ENCODE measurements at regions not wholly inside any gene's neighbourhood (a gene's known extent, or its start where the extent isn't known, plus 50 kb on each side); places are given as distances from the start of the nearest gene placed in this dataset.
"Not testable (repeated sequence)": the region's sequence is repeated elsewhere in the genome, so short reads cannot be mapped to it uniquely, and the experiment has no call there.

DNA sequence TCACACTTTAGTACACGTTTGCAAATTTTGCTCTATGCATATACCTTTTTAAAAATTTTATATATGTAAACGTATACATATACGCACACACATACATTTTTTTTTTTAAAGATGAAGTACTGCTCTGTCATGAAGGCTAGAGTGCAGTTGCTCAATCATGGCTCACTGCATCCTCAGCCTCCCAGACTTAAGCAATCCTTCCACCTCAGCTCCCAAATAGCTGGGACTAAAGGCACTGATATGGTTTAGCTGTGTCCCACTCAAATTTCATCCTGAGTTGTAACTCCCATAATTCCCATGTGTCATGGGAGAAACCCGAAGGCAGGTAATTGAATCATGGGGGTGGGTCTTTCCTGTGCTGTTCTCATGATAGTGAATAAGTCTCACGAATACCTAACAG lies 220.8 kb upstream of the CAND1 start:
- H3K4me3 ChIP-seq (ENCODE audit: low read length in 3 of 3), result no peak overlapping the region
- no peaks in the 10 kb centered on the region for H3K9me3 ChIP-seq (ENCODE audit: control insufficient read depth in 2 of 3, insufficient read depth in 1 of 3, low read length in 3 of 3)
- H3K4me1 ChIP-seq (ENCODE audit: control insufficient read depth in 2 of 3, insufficient read depth in 2 of 3, low read depth in 1 of 3, low read length in 3 of 3), result no peaks in the 10 kb centered on the region
- FAIRE-seq, result no peak
- no peaks in the 10 kb centered on the region for H3K36me3 ChIP-seq (ENCODE audit: control insufficient read depth in 2 of 3, insufficient read depth in 3 of 3, low read length in 3 of 3)
- no peak overlapping the region for H3K9ac ChIP-seq (ENCODE audit: low read length in 3 of 3)
- no peaks in the 10 kb centered on the region for H3K27me3 ChIP-seq (ENCODE audit: control insufficient read depth, insufficient read depth, low read length)
- H3K27ac ChIP-seq (ENCODE audit: low read depth in 2 of 2, low read length in 2 of 2), result no peak overlapping the region
- intact Hi-C loops (cut with DNase I), result no loop called here
- no peak for TF ChIP-seq CTCF (IDR thresholded peaks at IDR 0.05; ENCODE audit: borderline replicate concordance, extremely low read depth, insufficient read depth)
- no peak for DNase-seq

DNA sequence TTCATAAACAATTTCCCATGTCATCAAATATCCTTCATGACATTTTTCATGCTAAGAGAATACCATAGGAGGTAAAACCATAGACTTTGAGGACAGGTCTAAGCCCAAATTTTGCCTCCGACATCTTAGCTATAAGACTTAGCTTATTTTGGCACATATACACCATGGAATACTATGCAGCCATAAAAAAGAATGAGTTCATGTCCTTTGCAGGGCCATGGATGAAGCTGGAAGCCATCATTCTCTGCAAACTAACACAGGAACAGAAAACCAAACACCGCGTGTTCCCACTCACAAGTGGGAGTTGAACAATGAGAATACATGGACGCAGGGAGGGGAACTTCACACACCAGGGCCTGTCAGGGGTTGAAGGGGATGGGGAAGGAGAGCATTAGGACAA lies 220.0 kb upstream of the CAND1 start:
- H3K4me1 ChIP-seq (ENCODE audit: control insufficient read depth in 2 of 3, insufficient read depth in 2 of 3, low read depth in 1 of 3, low read length in 3 of 3); H3K27ac ChIP-seq (ENCODE audit: low read depth in 2 of 2, low read length in 2 of 2); H3K36me3 ChIP-seq (ENCODE audit: control insufficient read depth in 2 of 3, insufficient read depth in 3 of 3, low read length in 3 of 3); FAIRE-seq; intact Hi-C loops (cut with DNase I); DNase-seq; H3K4me3 ChIP-seq (ENCODE audit: low read length in 3 of 3); H3K9ac ChIP-seq (ENCODE audit: low read length in 3 of 3); H3K9me3 ChIP-seq (ENCODE audit: control insufficient read depth in 2 of 3, insufficient read depth in 1 of 3, low read length in 3 of 3); H3K27me3 ChIP-seq (ENCODE audit: control insufficient read depth, insufficient read depth, low read length): not testable (repeated sequence)

GRCh38 chr12:67052981-67053380 lies 216.2 kb upstream of the CAND1 start:
- H3K27me3 ChIP-seq (ENCODE audit: control insufficient read depth, insufficient read depth, low read length), result no peaks in the 10 kb centered on the region
- no peaks in the 10 kb centered on the region for H3K9me3 ChIP-seq (ENCODE audit: control insufficient read depth in 2 of 3, insufficient read depth in 1 of 3, low read length in 3 of 3)
- FAIRE-seq (no peak), DNase-seq (no peak)
- H3K4me1 ChIP-seq (ENCODE audit: control insufficient read depth in 2 of 3, insufficient read depth in 2 of 3, low read depth in 1 of 3, low read length in 3 of 3), result no peaks in the 10 kb centered on the region
- no peaks in the 10 kb centered on the region for H3K36me3 ChIP-seq (ENCODE audit: control insufficient read depth in 2 of 3, insufficient read depth in 3 of 3, low read length in 3 of 3)
- H3K27ac ChIP-seq (ENCODE audit: low read depth in 2 of 2, low read length in 2 of 2), result no peak overlapping the region
- H3K4me3 ChIP-seq (ENCODE audit: low read length in 3 of 3), result no peak overlapping the region
- H3K9ac ChIP-seq (ENCODE audit: low read length in 3 of 3), result no peak overlapping the region
- intact Hi-C loops (cut with DNase I), result no loop called here
- TF ChIP-seq CTCF (IDR thresholded peaks at IDR 0.05; ENCODE audit: borderline replicate concordance, extremely low read depth, insufficient read depth), result no peak

DNA sequence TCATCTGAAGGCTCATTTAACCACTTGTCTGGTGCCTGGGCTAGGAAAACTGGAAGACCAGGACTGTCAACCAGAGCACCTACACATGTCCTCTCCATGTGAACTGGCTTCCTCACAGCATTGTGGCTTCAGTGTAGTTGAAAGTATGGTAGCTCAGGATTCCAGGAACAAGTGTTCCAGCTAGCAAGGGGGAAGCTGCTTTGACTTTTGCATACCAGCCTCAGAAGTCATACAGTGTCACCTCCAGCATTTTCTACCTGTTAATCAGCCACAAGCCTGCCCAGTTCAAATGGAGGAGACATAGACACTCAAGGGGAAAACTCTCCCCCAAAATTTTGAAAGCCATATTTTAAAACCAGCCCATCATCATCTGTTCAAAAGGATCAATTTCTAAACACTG lies 212.8 kb upstream of the CAND1 start:
- Histone ChIP-seq H3K9ac (ENCODE audit: low read length in 3 of 3) (no peak overlapping the region), H3K27me3 (ENCODE audit: control insufficient read depth, insufficient read depth, low read length) (no peaks in the 10 kb centered on the region), H3K27ac (ENCODE audit: low read depth in 2 of 2, low read length in 2 of 2) (no peak overlapping the region), H3K36me3 (ENCODE audit: control insufficient read depth in 2 of 3, insufficient read depth in 3 of 3, low read length in 3 of 3) (no peaks in the 10 kb centered on the region), H3K4me3 (ENCODE audit: low read length in 3 of 3) (no peak overlapping the region), H3K4me1 (ENCODE audit: control insufficient read depth in 2 of 3, insufficient read depth in 2 of 3, low read depth in 1 of 3, low read length in 3 of 3) (no peaks in the 10 kb centered on the region), H3K9me3 (ENCODE audit: control insufficient read depth in 2 of 3, insufficient read depth in 1 of 3, low read length in 3 of 3) (no peaks in the 10 kb centered on the region)
- TF ChIP-seq CTCF (IDR thresholded peaks at IDR 0.05; ENCODE audit: borderline replicate concordance, extremely low read depth, insufficient read depth), result no peak
- DNase-seq (no peak), FAIRE-seq (no peak)
- intact Hi-C loops (cut with DNase I), result no loop called here

Measured in kidney (tissue), 13 donors.